Mammary epithelial cell (primary cell): ENCODE measurements at regions not wholly inside any gene's neighbourhood (a gene's known extent, or its start where the extent isn't known, plus 50 kb on each side); places are given as distances from the start of the nearest gene placed in this dataset.
"Not testable (repeated sequence)": the region's sequence is repeated elsewhere in the genome, so short reads cannot be mapped to it uniquely, and the experiment has no call there.

ENCODE experiments used
- EZH2 ChIP-seq: IDR thresholded peaks from 2 replicates; pipeline ENCODE4 v1.6.1; 2012; ENCODE audit warnings: low read length, inconsistent platforms, borderline replicate concordance
- TF ChIP-seq, protein P1 (sequence below), 2 donors: IDR thresholded peaks in 1 of 2; conservative IDR thresholded peaks in 1 of 2; 2 replicates each; pipeline ENCODE4 v1.5.1; 2011 to 2012; ENCODE audit warnings: inconsistent platforms in 2 of 2, low read length in 2 of 2, mild to moderate bottlenecking in 2 of 2, control low read depth in 1 of 2, low read depth in 1 of 2; ENCODE audit not compliant: insufficient read depth in 1 of 2; ENCODE audit errors: extremely low read depth in 1 of 2

DNA sequence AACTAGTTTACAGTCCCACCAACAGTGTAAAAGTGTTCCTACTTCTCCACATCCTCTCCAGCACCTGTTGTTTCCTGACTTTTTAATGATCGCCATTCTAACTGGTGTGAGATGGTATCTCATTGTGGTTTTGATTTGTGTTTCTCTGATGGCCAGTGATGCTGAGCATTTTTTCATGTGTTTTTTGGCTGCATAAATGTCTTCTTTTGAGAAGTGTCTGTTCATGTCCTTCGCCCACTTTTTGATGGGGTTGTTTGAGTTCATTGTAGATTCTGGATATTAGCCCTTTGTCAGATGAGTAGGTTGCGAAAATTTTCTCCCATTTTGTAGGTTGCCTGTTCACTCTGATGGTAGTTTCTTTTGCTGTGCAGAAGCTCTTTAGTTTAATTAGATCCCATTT, 77.1 kb upstream of the SLC7A14 start:
- TF ChIP-seq, protein P1, sequence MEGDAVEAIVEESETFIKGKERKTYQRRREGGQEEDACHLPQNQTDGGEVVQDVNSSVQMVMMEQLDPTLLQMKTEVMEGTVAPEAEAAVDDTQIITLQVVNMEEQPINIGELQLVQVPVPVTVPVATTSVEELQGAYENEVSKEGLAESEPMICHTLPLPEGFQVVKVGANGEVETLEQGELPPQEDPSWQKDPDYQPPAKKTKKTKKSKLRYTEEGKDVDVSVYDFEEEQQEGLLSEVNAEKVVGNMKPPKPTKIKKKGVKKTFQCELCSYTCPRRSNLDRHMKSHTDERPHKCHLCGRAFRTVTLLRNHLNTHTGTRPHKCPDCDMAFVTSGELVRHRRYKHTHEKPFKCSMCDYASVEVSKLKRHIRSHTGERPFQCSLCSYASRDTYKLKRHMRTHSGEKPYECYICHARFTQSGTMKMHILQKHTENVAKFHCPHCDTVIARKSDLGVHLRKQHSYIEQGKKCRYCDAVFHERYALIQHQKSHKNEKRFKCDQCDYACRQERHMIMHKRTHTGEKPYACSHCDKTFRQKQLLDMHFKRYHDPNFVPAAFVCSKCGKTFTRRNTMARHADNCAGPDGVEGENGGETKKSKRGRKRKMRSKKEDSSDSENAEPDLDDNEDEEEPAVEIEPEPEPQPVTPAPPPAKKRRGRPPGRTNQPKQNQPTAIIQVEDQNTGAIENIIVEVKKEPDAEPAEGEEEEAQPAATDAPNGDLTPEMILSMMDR (conservative IDR thresholded peaks at IDR 0.05 in 1 of 2, IDR thresholded peaks at IDR 0.05 in 1 of 2; ENCODE audit: extremely low read depth in 1 of 2, insufficient read depth in 1 of 2, low read depth in 1 of 2, low read length in 2 of 2), result not testable (repeated sequence)
- TF ChIP-seq EZH2, result not testable (repeated sequence)
